ENCODE measurements at regions not wholly inside any gene's neighbourhood (a gene's known extent, or its start where the extent isn't known, plus 50 kb on each side); places are given as distances from the start of the nearest gene placed in this dataset.

- no peak for TF ChIP-seq CTCF (IDR thresholded peaks at IDR 0.05; ENCODE audit: insufficient read depth, low read length, poor library complexity, severe bottlenecking)
- Histone ChIP-seq H3K4me3 (replicated peaks; ENCODE audit: low read depth, low read length) (no peak overlapping the region), H3K27me3 (replicated peaks; ENCODE audit: control insufficient read depth, insufficient read depth, low read length) (no peaks in the 10 kb centered on the region), H3K36me3 (ENCODE audit: control insufficient read depth, insufficient read depth, low read length) (no peaks in the 10 kb centered on the region)
- no peak for DNase-seq (ENCODE audit: extremely low read depth, insufficient read length)
Measured at GRCh38 chr3:161920196-161920595, 423.6 kb downstream of the OTOL1 start.

- no peaks in the 10 kb centered on the region for H3K36me3 ChIP-seq (ENCODE audit: control insufficient read depth, insufficient read depth, low read length)
- no peak for DNase-seq (ENCODE audit: extremely low read depth, insufficient read length)
- TF ChIP-seq CTCF (IDR thresholded peaks at IDR 0.05; ENCODE audit: insufficient read depth, low read length, poor library complexity, severe bottlenecking), result no peak
- H3K27me3 ChIP-seq (replicated peaks; ENCODE audit: control insufficient read depth, insufficient read depth, low read length), result no peaks in the 10 kb centered on the region
- H3K4me3 ChIP-seq (replicated peaks; ENCODE audit: low read depth, low read length), result no peak overlapping the region
Measured at GRCh38 chr3:161925749-161926360, 429.2 kb downstream of the OTOL1 start.

- no peak for DNase-seq (ENCODE audit: extremely low read depth, insufficient read length)
- Histone ChIP-seq H3K4me3 (replicated peaks; ENCODE audit: low read depth, low read length) (no peak overlapping the region), H3K27me3 (replicated peaks; ENCODE audit: control insufficient read depth, insufficient read depth, low read length) (no peaks in the 10 kb centered on the region), H3K36me3 (ENCODE audit: control insufficient read depth, insufficient read depth, low read length) (no peaks in the 10 kb centered on the region)
- no peak for TF ChIP-seq CTCF (IDR thresholded peaks at IDR 0.05; ENCODE audit: insufficient read depth, low read length, poor library complexity, severe bottlenecking)
Measured at GRCh38 chr3:161927131-161927530, 430.5 kb downstream of the OTOL1 start.

GRCh38 chr3:161939918-161940620, 443.5 kb downstream of the OTOL1 start:
- Histone ChIP-seq H3K27me3 (replicated peaks; ENCODE audit: control insufficient read depth, insufficient read depth, low read length) (no peaks in the 10 kb centered on the region), H3K4me3 (replicated peaks; ENCODE audit: low read depth, low read length) (no peak overlapping the region), H3K36me3 (ENCODE audit: control insufficient read depth, insufficient read depth, low read length) (no peaks in the 10 kb centered on the region)
- no peak for DNase-seq (ENCODE audit: extremely low read depth, insufficient read length)
- no peak for TF ChIP-seq CTCF (IDR thresholded peaks at IDR 0.05; ENCODE audit: insufficient read depth, low read length, poor library complexity, severe bottlenecking)

- Histone ChIP-seq H3K27me3 (replicated peaks; ENCODE audit: control insufficient read depth, insufficient read depth, low read length) (no peaks in the 10 kb centered on the region), H3K4me3 (replicated peaks; ENCODE audit: low read depth, low read length) (no peak overlapping the region), H3K36me3 (ENCODE audit: control insufficient read depth, insufficient read depth, low read length) (no peaks in the 10 kb centered on the region)
- DNase-seq (ENCODE audit: extremely low read depth, insufficient read length), result no peak
- TF ChIP-seq CTCF (IDR thresholded peaks at IDR 0.05; ENCODE audit: insufficient read depth, low read length, poor library complexity, severe bottlenecking), result no peak
Measured at GRCh38 chr3:161940621-161940965, 444.0 kb downstream of the OTOL1 start.
